H1 (cell line): ENCODE measurements at regions not wholly inside any gene's neighbourhood (a gene's known extent, or its start where the extent isn't known, plus 50 kb on each side); places are given as distances from the start of the nearest gene placed in this dataset.

Experiments
- CTCF ChIA-PET: fragments of 300-600 bp; sonication (Branson Sonifier 250); formaldehyde crosslinking; loops from one replicate; lab custom pipeline; 2021; ENCODE audit not compliant: partially characterized antibody; lab: Charles Lee
- POLR2A ChIA-PET: fragments of 300-600 bp; sonication (Branson Sonifier 250); formaldehyde crosslinking; loops from one replicate; lab custom pipeline; 2021; ENCODE audit warnings: inconsistent platforms; ENCODE audit not compliant: partially characterized antibody; lab: Charles Lee
- DNase-seq, 2 experiments: peaks; one replicate each; pipeline versions ENCODE4 v3.0.0 to v3.0.0-alpha.2; 2010 to 2022; ENCODE audit warnings: low spot score in 2 of 2, low read depth in 1 of 2, mixed read lengths in 1 of 2
- FAIRE-seq: peaks from 2 replicates; lab custom pipeline; 2011; peaks lifted over from hg19 to GRCh38; lab: Jason Lieb, UNC
- H2AFZ ChIP-seq: 2 replicates; pipeline ENCODE4 v1.8.1; 2012; ENCODE audit warnings: low read length, inconsistent platforms
- H2AK5ac ChIP-seq: 2 replicates; pipeline ENCODE4 v1.6.1; 2013; ENCODE audit warnings: low read depth, low read length
- H2BK120ac ChIP-seq: replicated peaks from 2 replicates; pipeline ENCODE3; 2013; ENCODE audit warnings: low read depth, low read length, inconsistent platforms
- H2BK12ac ChIP-seq: 2 replicates; pipeline ENCODE4 v1.6.1; 2013; ENCODE audit warnings: low read depth, low read length
- H2BK15ac ChIP-seq: 2 replicates; pipeline ENCODE4 v1.6.1; 2013; ENCODE audit warnings: low read length
- H2BK20ac ChIP-seq: 2 replicates; pipeline ENCODE4 v1.6.1; 2013; ENCODE audit warnings: low read length
- H2BK5ac ChIP-seq: 2 replicates; pipeline ENCODE4 v1.6.1; 2013; ENCODE audit warnings: low read depth, low read length
- H3K14ac ChIP-seq: 2 replicates; pipeline ENCODE4 v1.6.1; 2013; ENCODE audit warnings: inconsistent platforms; ENCODE audit not compliant: insufficient read length
- H3K18ac ChIP-seq: 2 replicates; pipeline ENCODE4 v1.6.1; 2013; ENCODE audit warnings: low read length; ENCODE audit errors: extremely low read depth
- H3K23ac ChIP-seq: 2 replicates; pipeline ENCODE4 v1.6.1; 2013; ENCODE audit warnings: inconsistent platforms; ENCODE audit not compliant: insufficient read length
- H3K23me2 ChIP-seq: 2 replicates; pipeline ENCODE4 v1.6.1; 2013; ENCODE audit warnings: low read depth, low read length
- H3K27ac ChIP-seq: 2 replicates; pipeline ENCODE4 v1.6.1; 2011; ENCODE audit warnings: low read depth, low read length, inconsistent platforms
- H3K27me3 ChIP-seq, 4 experiments: replicated peaks in 1 of 4; 1 replicate in 1 of 4; 2 replicates in 3 of 4; pipeline versions ENCODE4 v1.6.1 to v1.8.1; 2011 to 2013; ENCODE audit warnings: low read length in 3 of 4, mild to moderate bottlenecking in 3 of 4, inconsistent platforms in 2 of 4, mixed read lengths in 2 of 4, moderate library complexity in 1 of 4; ENCODE audit not compliant: control insufficient read depth in 3 of 4, insufficient read depth in 3 of 4; ENCODE audit errors: extremely low read depth in 1 of 4
- H3K36me3 ChIP-seq, 4 experiments: 2 replicates each; pipeline versions ENCODE4 v1.6.1 to v1.8.1; 2011 to 2013; ENCODE audit warnings: mild to moderate bottlenecking in 4 of 4, low read length in 3 of 4, moderate library complexity in 2 of 4, control low read depth in 1 of 4, inconsistent platforms in 1 of 4; ENCODE audit not compliant: insufficient read depth in 4 of 4, control insufficient read depth in 2 of 4
- H3K4ac ChIP-seq: replicated peaks from 2 replicates; pipeline ENCODE3; 2013; ENCODE audit warnings: low read length, low read depth, mixed read lengths, inconsistent platforms; ENCODE audit not compliant: insufficient read length
- H3K4me1 ChIP-seq, 4 experiments: replicated peaks in 1 of 4; 1 replicate in 1 of 4; 2 replicates in 3 of 4; pipeline versions ENCODE4 v1.6.1 to v1.8.1; 2011 to 2013; ENCODE audit warnings: low read length in 3 of 4, inconsistent platforms in 2 of 4, mixed read lengths in 1 of 4; ENCODE audit not compliant: insufficient read depth in 4 of 4, control insufficient read depth in 3 of 4
- H3K4me2 ChIP-seq, 2 experiments: 2 replicates each; pipeline versions ENCODE4 v1.6.1 to v1.8.1; 2011 to 2013; ENCODE audit warnings: low read depth in 2 of 2, low read length in 2 of 2, control low read depth in 1 of 2, inconsistent platforms in 1 of 2, mild to moderate bottlenecking in 1 of 2; ENCODE audit not compliant: insufficient read depth in 1 of 2
- H3K4me3 ChIP-seq, 4 experiments: fragments of 200-600, 300-600 bp in 1 of 4; sonication (generic), shearing (Covaris generic), sonication (Bioruptor Twin) in 1 of 4; 2 replicates each; pipeline versions ENCODE4 v1.5.1 to v1.8.1; 2011 to 2016; ENCODE audit warnings: low read length in 4 of 4, low read depth in 3 of 4, control low read depth in 2 of 4, inconsistent platforms in 2 of 4, mild to moderate bottlenecking in 2 of 4, mixed read lengths in 1 of 4, moderate library complexity in 1 of 4; ENCODE audit not compliant: insufficient read depth in 2 of 4; ENCODE audit errors: extremely low read depth in 1 of 4
- H3K56ac ChIP-seq: replicated peaks from 2 replicates; pipeline ENCODE3; 2013; ENCODE audit warnings: low read depth, mild to moderate bottlenecking, mixed read lengths, low read length, inconsistent platforms; ENCODE audit not compliant: insufficient read length
- H3K79me1 ChIP-seq: 2 replicates; pipeline ENCODE4 v1.6.1; 2013; ENCODE audit warnings: low read depth, low read length, control low read depth
- H3K79me2 ChIP-seq, 2 experiments: 2 replicates each; pipeline versions ENCODE4 v1.6.1 to v1.8.1; 2012 to 2013; ENCODE audit warnings: low read length in 2 of 2, mild to moderate bottlenecking in 2 of 2, inconsistent platforms in 1 of 2; ENCODE audit not compliant: insufficient read depth in 2 of 2, control insufficient read depth in 1 of 2
- H3K9ac ChIP-seq, 4 experiments: replicated peaks in 1 of 4; 1 replicate in 1 of 4; 2 replicates in 3 of 4; pipeline versions ENCODE4 v1.6.1 to v1.8.1; 2011 to 2013; ENCODE audit warnings: low read depth in 3 of 4, low read length in 3 of 4, control low read depth in 2 of 4, mild to moderate bottlenecking in 2 of 4, moderate library complexity in 2 of 4, inconsistent platforms in 1 of 4; ENCODE audit errors: extremely low read depth in 1 of 4
- H3K9me3 ChIP-seq, 2 experiments: 2 replicates each; pipeline versions ENCODE4 v1.6.1 to v1.8.1; 2012 to 2013; ENCODE audit warnings: mild to moderate bottlenecking in 2 of 2, moderate library complexity in 2 of 2, control low read depth in 1 of 2, inconsistent platforms in 1 of 2, low read depth in 1 of 2, low read length in 1 of 2, mixed read lengths in 1 of 2; ENCODE audit not compliant: insufficient read depth in 2 of 2
- H4K20me1 ChIP-seq, 2 experiments: replicated peaks in 1 of 2; 2 replicates each; pipeline versions ENCODE3 to v1.8.1; 2011 to 2013; ENCODE audit warnings: inconsistent platforms in 2 of 2, low read length in 2 of 2, mild to moderate bottlenecking in 1 of 2; ENCODE audit not compliant: insufficient read depth in 2 of 2, control insufficient read depth in 1 of 2
- H4K5ac ChIP-seq: 2 replicates; pipeline ENCODE4 v1.6.1; 2013; ENCODE audit warnings: low read length, low read depth, mixed read lengths, inconsistent platforms; ENCODE audit not compliant: insufficient read length
- H4K8ac ChIP-seq: 2 replicates; pipeline ENCODE4 v1.8.0; 2013; ENCODE audit warnings: mild to moderate bottlenecking, moderate library complexity, low read length, inconsistent platforms; ENCODE audit not compliant: insufficient read depth; ENCODE audit errors: extremely low read depth
- H4K91ac ChIP-seq: replicated peaks from 2 replicates; pipeline ENCODE3; 2013; ENCODE audit warnings: low read length, mixed read lengths, inconsistent platforms; ENCODE audit not compliant: insufficient read length
- BCL11A ChIP-seq, 2 experiments: IDR thresholded peaks; one replicate each; pipeline ENCODE4 v1.6.1; 2011; ENCODE audit warnings: low read depth in 2 of 2, low read length in 2 of 2, mild to moderate bottlenecking in 2 of 2
- EGR1 ChIP-seq: IDR thresholded peaks from 2 replicates; pipeline ENCODE4 v1.6.1; 2011; ENCODE audit warnings: low read depth, low read length, borderline replicate concordance
- EZH2 ChIP-seq: fragments of 200-600 bp; sonication (generic); IDR thresholded peaks from 2 replicates; pipeline ENCODE4 v1.7.1; 2012; ENCODE audit warnings: low read depth, mild to moderate bottlenecking, moderate library complexity, low read length, inconsistent platforms; ENCODE audit not compliant: severe bottlenecking
- JUN ChIP-seq: IDR thresholded peaks from 2 replicates; pipeline ENCODE4 v1.6.1; 2011; ENCODE audit warnings: low read depth, mild to moderate bottlenecking, improper control_type of control experiment, low read length
- SAP30 ChIP-seq: fragments of 300-600 bp; sonication (generic); IDR thresholded peaks from 2 replicates; pipeline ENCODE4 v1.7.1; 2012; ENCODE audit warnings: low read length, moderate library complexity, mild to moderate bottlenecking, inconsistent platforms; ENCODE audit not compliant: insufficient read depth, insufficient replicate concordance
- SIRT6 ChIP-seq: IDR thresholded peaks from one replicate; pipeline ENCODE4 v1.7.1; 2012; ENCODE audit warnings: low read length, inconsistent platforms
- SIX5 ChIP-seq: IDR thresholded peaks from 2 replicates; pipeline ENCODE4 v1.6.1; 2011; ENCODE audit warnings: mild to moderate bottlenecking, low read depth, low read length
- TCF12 ChIP-seq: IDR thresholded peaks from 2 replicates; pipeline ENCODE4 v1.6.1; 2011; ENCODE audit warnings: low read depth, mild to moderate bottlenecking, low read length
- WGBS, 2 experiments: shearing (Covaris generic) in 1 of 2; methylation state at CpG; one replicate each; pipeline versions ENCODE4 v1.1.6 to v1.1.7; 2013 to 2015; ENCODE audit warnings: low lambda C conversion rate in 2 of 2, mixed read lengths in 2 of 2, inconsistent platforms in 1 of 2, low coverage in 1 of 2, missing lambda C conversion rate in 1 of 2; ENCODE audit not compliant: insufficient replicate concordance in 2 of 2, insufficient coverage in 1 of 2, insufficient read length in 1 of 2; ENCODE audit errors: extremely low coverage in 1 of 2, missing lambda C conversion rate in 1 of 2; 5-methylcytosine and 5-hydroxymethylcytosine counted together

DNA sequence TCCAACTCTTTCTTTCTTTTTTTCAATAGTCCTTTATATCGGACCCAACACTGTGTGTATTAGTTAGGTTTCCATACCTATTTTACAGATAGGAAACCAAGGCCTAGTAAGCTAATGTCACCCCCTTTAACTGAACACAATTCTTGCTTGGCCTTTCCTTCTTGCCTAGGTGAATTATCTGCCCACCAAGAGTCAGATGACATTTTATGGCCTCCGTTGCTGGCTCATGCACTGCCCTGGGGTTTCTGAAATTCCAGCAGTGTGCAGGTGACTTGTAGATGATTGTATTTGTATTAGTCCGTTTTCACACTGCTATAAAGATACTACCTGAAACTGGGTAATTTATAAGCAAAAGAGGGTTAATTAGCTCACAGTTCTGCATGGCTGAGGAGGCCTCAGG is 293.8 kb downstream of the GAS1 start:
- Histone ChIP-seq H3K27ac (no peak overlapping the region), H3K4me3 (no peak overlapping the region), H3K18ac (no peak overlapping the region), H4K91ac (no peak overlapping the region), H3K4me1 (no peaks in the 10 kb centered on the region), H2BK12ac (no peak overlapping the region), H3K9me3 (no peaks in the 10 kb centered on the region), H4K5ac (no peak overlapping the region), H3K27me3 (no peaks in the 10 kb centered on the region), H2BK5ac (no peak overlapping the region), H3K4ac (no peak overlapping the region), H3K9ac (no peak overlapping the region), H3K23ac (no peak overlapping the region), H3K79me2 (no peaks in the 10 kb centered on the region), H2AFZ (no peak overlapping the region), H3K4me2 (no peak overlapping the region), H3K56ac (no peak overlapping the region), H3K36me3 (no peaks in the 10 kb centered on the region), H2BK20ac (no peak overlapping the region), H3K23me2 (no peaks in the 10 kb centered on the region; the same call in 1 of the 2 replicates), H4K20me1 (no peaks in the 10 kb centered on the region), H2BK15ac (no peak overlapping the region), H4K8ac (no peak overlapping the region), H3K14ac (no peak overlapping the region), H2AK5ac (no peak overlapping the region), H3K79me1 (no peaks in the 10 kb centered on the region), H2BK120ac (no peak overlapping the region)
- ChIA-PET POLR2A (interaction anchor here (0.6 kb wide), 1 partner anchor 164 kb away, joined by 3 read pairs; no protein-coding TSS in a partner anchor), CTCF (no interaction called here)
- no peak for FAIRE-seq
- TF ChIP-seq TCF12 (no peak), JUN (no peak), EGR1 (no peak), SIX5 (no peak), SAP30 (no peak), EZH2 (no peak), SIRT6 (no peak), BCL11A (IDR thresholded peaks at IDR 0.05; ENCODE audit: low read depth in 2 of 2, low read length in 2 of 2) (no peak)
- 60% methylated on average over 3 of the region's 3 CpGs; no CpG with 5 or more reads in 1 of the 2 experiments for WGBS, 2 experiments
- no peak for DNase-seq
